H9 (cell line): ENCODE measurements at regions not wholly inside any gene's neighbourhood (a gene's known extent, or its start where the extent isn't known, plus 50 kb on each side); places are given as distances from the start of the nearest gene placed in this dataset.

Source experiments
- DNase-seq: peaks from one replicate; pipeline ENCODE4 v3.0.0-alpha.2; 2017
- H2AFZ ChIP-seq: one replicate; pipeline ENCODE4 v1.6.1; 2013; ENCODE audit warnings: mild to moderate bottlenecking, low read length, control low read depth, moderate library complexity
- H2AK5ac ChIP-seq: 2 replicates; pipeline ENCODE4 v1.6.1; 2013; ENCODE audit warnings: low read length, control low read depth, mixed read lengths; ENCODE audit not compliant: insufficient read length
- H2BK120ac ChIP-seq: one replicate; pipeline ENCODE4 v1.6.1; 2013; ENCODE audit warnings: low read depth, mild to moderate bottlenecking, low read length, control low read depth, inconsistent platforms; ENCODE audit not compliant: poor library complexity, severe bottlenecking
- H2BK12ac ChIP-seq: 2 replicates; pipeline ENCODE4 v1.6.1; 2013; ENCODE audit warnings: low read length, control low read depth, mixed read lengths, low read depth; ENCODE audit not compliant: insufficient read length
- H2BK15ac ChIP-seq: 2 replicates; pipeline ENCODE4 v1.6.1; 2013; ENCODE audit warnings: low read depth, low read length, control low read depth
- H2BK20ac ChIP-seq: one replicate; pipeline ENCODE4 v1.6.1; 2013; ENCODE audit warnings: low read depth, mild to moderate bottlenecking, low read length, control low read depth, inconsistent platforms; ENCODE audit not compliant: poor library complexity, severe bottlenecking
- H2BK5ac ChIP-seq: 2 replicates; pipeline ENCODE4 v1.6.1; 2013; ENCODE audit warnings: low read length, control low read depth, mixed read lengths; ENCODE audit not compliant: insufficient read length
- H3K14ac ChIP-seq: 2 replicates; pipeline ENCODE4 v1.6.1; 2013; ENCODE audit warnings: low read length, control low read depth; ENCODE audit not compliant: insufficient read depth
- H3K18ac ChIP-seq: 2 replicates; pipeline ENCODE4 v1.6.1; 2013; ENCODE audit warnings: low read depth, mild to moderate bottlenecking, mixed read lengths, low read length, control low read depth; ENCODE audit not compliant: insufficient read length
- H3K23ac ChIP-seq: 2 replicates; pipeline ENCODE4 v1.6.1; 2013; ENCODE audit warnings: low read length, control low read depth, mixed read lengths, low read depth; ENCODE audit not compliant: insufficient read length
- H3K23me2 ChIP-seq: 2 replicates; pipeline ENCODE4 v1.6.1; 2013; ENCODE audit warnings: low read depth, mild to moderate bottlenecking, mixed read lengths, low read length, control low read depth; ENCODE audit not compliant: insufficient read length, poor library complexity, severe bottlenecking
- H3K27ac ChIP-seq: 2 replicates; pipeline ENCODE4 v1.5.1; 2013; ENCODE audit warnings: low read length, control low read depth, mixed read lengths, low read depth; ENCODE audit not compliant: insufficient read length
- H3K27me3 ChIP-seq: 2 replicates; pipeline ENCODE4 v1.6.1; 2013; ENCODE audit warnings: low read length, control low read depth, inconsistent platforms; ENCODE audit not compliant: insufficient read depth
- H3K4ac ChIP-seq: 2 replicates; pipeline ENCODE4 v1.6.1; 2013; ENCODE audit warnings: low read depth, mild to moderate bottlenecking, control low read depth, inconsistent platforms, low read length, moderate library complexity
- H3K4me1 ChIP-seq: 2 replicates; pipeline ENCODE4 v1.6.1; 2013; ENCODE audit warnings: low read length, control low read depth, inconsistent platforms; ENCODE audit not compliant: insufficient read depth
- H3K4me2 ChIP-seq: 2 replicates; pipeline ENCODE4 v1.6.1; 2013; ENCODE audit warnings: low read length, control low read depth, mixed read lengths; ENCODE audit not compliant: insufficient read length, insufficient read depth
- H3K56ac ChIP-seq: 2 replicates; pipeline ENCODE4 v1.6.1; 2013; ENCODE audit warnings: low read depth, mild to moderate bottlenecking, mixed read lengths, low read length, control low read depth; ENCODE audit not compliant: insufficient read length
- H3K79me1 ChIP-seq: 2 replicates; pipeline ENCODE4 v1.6.1; 2013; ENCODE audit warnings: low read depth, mild to moderate bottlenecking, moderate library complexity, low read length, control low read depth, inconsistent platforms; ENCODE audit not compliant: insufficient read depth, poor library complexity, severe bottlenecking
- H3K79me2 ChIP-seq: 2 replicates; pipeline ENCODE4 v1.6.1; 2013; ENCODE audit warnings: low read length, control low read depth, inconsistent platforms; ENCODE audit not compliant: insufficient read depth
- H3K9ac ChIP-seq: 2 replicates; pipeline ENCODE4 v1.6.1; 2013; ENCODE audit warnings: low read length, control low read depth, mixed read lengths; ENCODE audit not compliant: insufficient read length; ENCODE audit errors: extremely low read depth
- H3K9me3 ChIP-seq: one replicate; pipeline ENCODE4 v1.6.1; 2013; ENCODE audit warnings: low read depth, low read length, inconsistent platforms; ENCODE audit not compliant: control insufficient read depth
- H3T11ph ChIP-seq: one replicate; pipeline ENCODE4 v1.6.1; 2013; ENCODE audit warnings: mild to moderate bottlenecking, low read length, control low read depth, inconsistent platforms
- H4K20me1 ChIP-seq: one replicate; pipeline ENCODE4 v1.6.1; 2013; ENCODE audit not compliant: control insufficient read depth, insufficient read length, insufficient read depth
- H4K5ac ChIP-seq: 2 replicates; pipeline ENCODE4 v1.6.1; 2013; ENCODE audit warnings: low read depth, mild to moderate bottlenecking, mixed read lengths, low read length, control low read depth; ENCODE audit not compliant: insufficient read length
- H4K8ac ChIP-seq: replicated peaks from 2 replicates; pipeline ENCODE4 v1.6.1; 2013; ENCODE audit warnings: low read length, control low read depth, mixed read lengths, low read depth; ENCODE audit not compliant: insufficient read length
- H4K91ac ChIP-seq: 2 replicates; pipeline ENCODE4 v1.6.1; 2013; ENCODE audit warnings: low read depth, mild to moderate bottlenecking, moderate library complexity, mixed read lengths, low read length, control low read depth; ENCODE audit not compliant: insufficient read length
- H3K27ac Mint-ChIP-seq, 3 experiments: 2 replicates in 2 of 3; 3 replicates in 1 of 3; pipeline ENCODE4 v1.8.0; 2020 to 2021; ENCODE audit warnings: mixed read lengths in 3 of 3, mild to moderate bottlenecking in 1 of 3, moderate library complexity in 1 of 3
- H3K27me3 Mint-ChIP-seq: 2 replicates; pipeline ENCODE4 v1.8.0; 2021; ENCODE audit warnings: low read depth, mild to moderate bottlenecking, moderate library complexity, mixed read lengths
- H3K36me3 Mint-ChIP-seq, 3 experiments: 2 replicates in 2 of 3; 3 replicates in 1 of 3; pipeline ENCODE4 v1.8.0; 2020 to 2021; ENCODE audit warnings: low read depth in 3 of 3, mixed read lengths in 3 of 3; ENCODE audit not compliant: insufficient read depth in 1 of 3
- H3K4me1 Mint-ChIP-seq, 2 experiments: 2 replicates each; pipeline ENCODE4 v1.8.0; 2020; ENCODE audit warnings: mixed read lengths in 2 of 2
- H3K4me3 Mint-ChIP-seq, 2 experiments: 2 replicates in 1 of 2; 3 replicates in 1 of 2; pipeline ENCODE4 v1.8.0; 2020 to 2021; ENCODE audit warnings: mild to moderate bottlenecking in 2 of 2, mixed read lengths in 2 of 2, moderate library complexity in 1 of 2
- H3K9me3 Mint-ChIP-seq, 2 experiments: 2 replicates in 1 of 2; 3 replicates in 1 of 2; pipeline ENCODE4 v1.8.0; 2020; ENCODE audit warnings: mild to moderate bottlenecking in 2 of 2, mixed read lengths in 2 of 2, moderate library complexity in 1 of 2
- CTCF ChIP-seq: fragments of 200-600 bp; sonication (generic); conservative IDR thresholded peaks from 3 replicates; pipeline ENCODE4 v1.8.0; 2021; ENCODE audit warnings: antibody characterized with exemption, mild to moderate bottlenecking
- WGBS: extraction: QIAGEN DNeasy Blood & Tissue Kit; methylation state at CpG from one replicate; pipeline ENCODE4 v1.1.7; 2013; ENCODE audit warnings: missing lambda C conversion rate, low lambda C conversion rate, mixed read lengths; ENCODE audit not compliant: insufficient read length; ENCODE audit errors: extremely low coverage; 5-methylcytosine and 5-hydroxymethylcytosine counted together

DNA sequence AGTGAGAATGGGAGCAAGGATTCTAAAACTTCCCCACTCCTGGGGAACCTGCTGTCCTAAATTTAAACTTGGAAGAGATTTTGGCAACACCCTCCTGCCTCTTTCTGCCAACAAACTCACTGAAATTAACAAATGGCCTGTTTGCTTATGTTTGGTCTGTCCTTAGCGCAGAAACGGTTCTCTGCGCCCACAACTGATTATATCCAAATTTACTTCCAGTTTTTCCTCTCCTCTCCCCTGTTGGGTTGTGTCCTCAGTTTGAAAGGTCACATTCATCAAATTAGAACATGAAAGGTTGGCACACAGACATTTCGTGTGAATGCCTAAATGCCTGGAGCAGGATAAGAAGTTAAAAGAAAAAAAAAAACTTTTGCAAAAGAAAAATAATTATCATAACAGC, 56.4 kb upstream of the MRI1 start:
- Histone ChIP-seq H3K79me1 (no peaks in the 10 kb centered on the region), H3K4ac (no peak overlapping the region), H3K23me2 (no peaks in the 10 kb centered on the region), H3K79me2 (no peaks in the 10 kb centered on the region), H4K91ac (no peak overlapping the region), H3K27ac (no peak overlapping the region), H2AFZ (no peak overlapping the region), H3K4me2 (no peak overlapping the region), H2BK5ac (no peak overlapping the region), H2BK15ac (no peak overlapping the region), H2BK120ac (no peak overlapping the region), H4K20me1 (no peaks in the 10 kb centered on the region), H2AK5ac (no peak overlapping the region), H4K8ac (no peak overlapping the region), H3K56ac (no peak overlapping the region), H3K27me3 (no peaks in the 10 kb centered on the region), H3T11ph (no peak overlapping the region), H3K9me3 (no peaks in the 10 kb centered on the region), H2BK12ac (no peak overlapping the region), H4K5ac (no peak overlapping the region), H3K14ac (no peak overlapping the region), H3K4me1 (no peaks in the 10 kb centered on the region), H3K18ac (no peak overlapping the region), H3K9ac (no peak overlapping the region), H2BK20ac (no peak overlapping the region), H3K23ac (no peak overlapping the region)
- Mint-ChIP-seq H3K27me3 (peaks cover 7% of the 10 kb centered on the region), H3K4me1 (no peaks in the 10 kb centered on the region), H3K36me3 (no peaks in the 10 kb centered on the region; a peak in 1 of 7 replicates), H3K4me3 (no peak overlapping the region), H3K27ac (no peak overlapping the region), H3K9me3 (peaks cover 5 to 14% of the 10 kb centered on the region in 2 experiments; a peak in 3 of 5 replicates)
- WGBS, result no CpG with 5 or more reads among the region's 4 CpGs
- no peak for DNase-seq
- no peak for TF ChIP-seq CTCF
